HL-60 (cell line): ENCODE measurements at regions not wholly inside any gene's neighbourhood (a gene's known extent, or its start where the extent isn't known, plus 50 kb on each side); places are given as distances from the start of the nearest gene placed in this dataset.

Experiments used
- CTCF ChIP-seq: IDR thresholded peaks from one replicate; pipeline ENCODE4 v1.5.1; 2011; ENCODE audit warnings: low read length, control low read depth, inconsistent platforms; ENCODE audit not compliant: insufficient read depth
- GABPA ChIP-seq: IDR thresholded peaks from 2 replicates; pipeline ENCODE4 v1.6.1; 2012; ENCODE audit warnings: low read depth
- POLR2AphosphoS5 ChIP-seq: IDR thresholded peaks from 2 replicates; pipeline ENCODE4 v1.6.1; 2012; ENCODE audit warnings: low read depth
- REST ChIP-seq: IDR thresholded peaks from 2 replicates; pipeline ENCODE4 v1.6.1; 2012; ENCODE audit warnings: low read depth; ENCODE audit not compliant: insufficient replicate concordance

GRCh38 chr6:2434912-2435311 lies 189.5 kb upstream of the GMDS start:
- TF ChIP-seq REST (no peak), POLR2AphosphoS5 (no peak), CTCF (no peak), GABPA (no peak)
